C4-2B (cell line): ENCODE measurements at regions not wholly inside any gene's neighbourhood (a gene's known extent, or its start where the extent isn't known, plus 50 kb on each side); places are given as distances from the start of the nearest gene placed in this dataset.

Experiments
- H3K27ac ChIP-seq: fragments of 450-650 bp; 2 replicates; pipeline ENCODE4 v1.5.1; 2017
- CTCF ChIP-seq: fragments of 450-650 bp; conservative IDR thresholded peaks from 2 replicates; pipeline ENCODE4 v1.5.1; 2017; ENCODE audit warnings: mild to moderate bottlenecking
- ZFX ChIP-seq: fragments of 450-650 bp; IDR thresholded peaks from 2 replicates; pipeline ENCODE4 v1.6.1; 2017

GRCh38 chr7:153354071-153354470, 594.5 kb downstream of the ACTR3B start:
- H3K27ac ChIP-seq = no peak overlapping the region
- TF ChIP-seq CTCF = no peak
- TF ChIP-seq ZFX = no peak

- TF ChIP-seq CTCF (no peak), ZFX (no peak)
- no peak overlapping the region for H3K27ac ChIP-seq
These were observed 610.5 kb downstream of the ACTR3B start for GRCh38 chr7:153370092-153370491.

- no peak for TF ChIP-seq ZFX
- no peak for TF ChIP-seq CTCF
- H3K27ac ChIP-seq = no peak overlapping the region
These were observed 621.1 kb downstream of the ACTR3B start for GRCh38 chr7:153380636-153381035.

- TF ChIP-seq ZFX = no peak
- peak; percentile 99 for TF ChIP-seq CTCF
These were observed 621.9 kb downstream of the ACTR3B start for GRCh38 chr7:153381275-153382040.

GRCh38 chr7:153382641-153383101, 623.1 kb downstream of the ACTR3B start:
- TF ChIP-seq ZFX = no peak
- TF ChIP-seq CTCF = no peak
- H3K27ac ChIP-seq = no peak overlapping the region

More at GRCh38 chr7:153381275-153382040, 621.9 kb downstream of the ACTR3B start:
- no peak overlapping the region for H3K27ac ChIP-seq

GRCh38 chr7:153383781-153384180, 624.2 kb downstream of the ACTR3B start:
- TF ChIP-seq ZFX = no peak
- TF ChIP-seq CTCF = no peak
- H3K27ac ChIP-seq = no peak overlapping the region

GRCh38 chr7:153385502-153385901, 626.0 kb downstream of the ACTR3B start:
- no peak overlapping the region for H3K27ac ChIP-seq
- no peak for TF ChIP-seq ZFX
- no peak for TF ChIP-seq CTCF
